OCI-LY1 (cell line): ENCODE measurements at regions not wholly inside any gene's neighbourhood (a gene's known extent, or its start where the extent isn't known, plus 50 kb on each side); places are given as distances from the start of the nearest gene placed in this dataset.

ENCODE experiments used
- H2AFZ ChIP-seq: fragments of 200-600 bp; sonication (generic), shearing (Covaris generic); 2 replicates; pipeline ENCODE4 v1.6.0; 2014; ENCODE audit warnings: antibody characterized with exemption, mild to moderate bottlenecking, low read length
- H3F3A ChIP-seq: fragments of 200-600 bp; sonication (generic), shearing (Covaris generic); 2 replicates; pipeline ENCODE4 v1.6.0; 2014; ENCODE audit warnings: mild to moderate bottlenecking, antibody characterized with exemption, low read length, moderate library complexity; ENCODE audit not compliant: insufficient read depth
- H3K27ac ChIP-seq: fragments of 200-600 bp; sonication (generic); 2 replicates; pipeline ENCODE4 v1.5.1; 2014; ENCODE audit warnings: low read length, mixed run types, mild to moderate bottlenecking, low read depth; ENCODE audit not compliant: poor library complexity, severe bottlenecking
- H3K27me3 ChIP-seq: fragments of 200-600 bp; sonication (generic); 2 replicates; pipeline ENCODE4 v1.6.0; 2014; ENCODE audit warnings: antibody characterized with exemption, mild to moderate bottlenecking, low read length, moderate library complexity; ENCODE audit not compliant: insufficient read depth
- H3K36me3 ChIP-seq: fragments of 200-600 bp; sonication (generic); 2 replicates; pipeline ENCODE4 v1.6.1; 2014; ENCODE audit warnings: mild to moderate bottlenecking, antibody characterized with exemption, low read length, moderate library complexity, mixed read lengths; ENCODE audit not compliant: insufficient read depth
- H3K4me1 ChIP-seq: fragments of 200-600 bp; sonication (generic); 2 replicates; pipeline ENCODE4 v1.5.1; 2014; ENCODE audit warnings: mild to moderate bottlenecking, low read length, moderate library complexity; ENCODE audit not compliant: insufficient read depth, severe bottlenecking
- H3K4me2 ChIP-seq: fragments of 200-600 bp; sonication (generic), shearing (Covaris generic); 2 replicates; pipeline ENCODE4 v1.6.1; 2014; ENCODE audit warnings: low read length
- H3K4me3 ChIP-seq: fragments of 200-600 bp; sonication (generic); 2 replicates; pipeline ENCODE4 v1.5.1; 2014; ENCODE audit warnings: low read length, low read depth, mild to moderate bottlenecking, mixed read lengths; ENCODE audit not compliant: poor library complexity, severe bottlenecking
- H3K79me2 ChIP-seq: fragments of 200-600 bp; shearing (Covaris generic); 2 replicates; pipeline ENCODE4 v1.6.1; 2016; ENCODE audit warnings: mixed run types, low read length, mixed read lengths; ENCODE audit not compliant: insufficient read depth
- H3K9ac ChIP-seq: fragments of 200-600 bp; sonication (generic), shearing (Covaris generic); 2 replicates; pipeline ENCODE4 v1.6.1; 2014; ENCODE audit warnings: mild to moderate bottlenecking, low read length, mixed read lengths
- H3K9me2 ChIP-seq: fragments of 200-600 bp; sonication (generic), shearing (Covaris generic); 2 replicates; pipeline ENCODE4 v1.6.1; 2014; ENCODE audit warnings: low read depth, mild to moderate bottlenecking, low read length, mixed read lengths
- H3K9me3 ChIP-seq: fragments of 200-600 bp; shearing (Covaris generic); 2 replicates; pipeline ENCODE4 v1.6.1; 2014; ENCODE audit warnings: low read length, mixed read lengths
- H4K20me1 ChIP-seq: fragments of 200-600 bp; sonication (generic), shearing (Covaris generic); 2 replicates; pipeline ENCODE4 v1.6.0; 2016; ENCODE audit warnings: mild to moderate bottlenecking, low read length; ENCODE audit not compliant: insufficient read depth
- EZH2 ChIP-seq: fragments of 200-600 bp; sonication (generic), shearing (Covaris generic); IDR thresholded peaks from 2 replicates; pipeline ENCODE4 v1.8.0; 2017; ENCODE audit warnings: borderline replicate concordance, mixed run types, mild to moderate bottlenecking, antibody characterized with exemption, low read length, moderate library complexity, mixed read lengths
- TF ChIP-seq, protein P1 (sequence below): fragments of 200-600 bp; sonication (generic), shearing (Covaris generic); IDR thresholded peaks from 2 replicates; pipeline ENCODE4 v1.5.1; 2017; ENCODE audit warnings: mild to moderate bottlenecking, antibody characterized with exemption, low read length, moderate library complexity, mixed read lengths

GRCh38 chr4:55214172-55214571 lies 88.8 kb upstream of the KDR start:
- no peak overlapping the region for H3K4me2 ChIP-seq
- TF ChIP-seq, protein P1, sequence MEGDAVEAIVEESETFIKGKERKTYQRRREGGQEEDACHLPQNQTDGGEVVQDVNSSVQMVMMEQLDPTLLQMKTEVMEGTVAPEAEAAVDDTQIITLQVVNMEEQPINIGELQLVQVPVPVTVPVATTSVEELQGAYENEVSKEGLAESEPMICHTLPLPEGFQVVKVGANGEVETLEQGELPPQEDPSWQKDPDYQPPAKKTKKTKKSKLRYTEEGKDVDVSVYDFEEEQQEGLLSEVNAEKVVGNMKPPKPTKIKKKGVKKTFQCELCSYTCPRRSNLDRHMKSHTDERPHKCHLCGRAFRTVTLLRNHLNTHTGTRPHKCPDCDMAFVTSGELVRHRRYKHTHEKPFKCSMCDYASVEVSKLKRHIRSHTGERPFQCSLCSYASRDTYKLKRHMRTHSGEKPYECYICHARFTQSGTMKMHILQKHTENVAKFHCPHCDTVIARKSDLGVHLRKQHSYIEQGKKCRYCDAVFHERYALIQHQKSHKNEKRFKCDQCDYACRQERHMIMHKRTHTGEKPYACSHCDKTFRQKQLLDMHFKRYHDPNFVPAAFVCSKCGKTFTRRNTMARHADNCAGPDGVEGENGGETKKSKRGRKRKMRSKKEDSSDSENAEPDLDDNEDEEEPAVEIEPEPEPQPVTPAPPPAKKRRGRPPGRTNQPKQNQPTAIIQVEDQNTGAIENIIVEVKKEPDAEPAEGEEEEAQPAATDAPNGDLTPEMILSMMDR: no peak
- no peak for TF ChIP-seq EZH2
- no peaks in the 10 kb centered on the region for H3K36me3 ChIP-seq
- no peak overlapping the region for H3K27ac ChIP-seq
- H3K9ac ChIP-seq: no peak overlapping the region
- no peak overlapping the region for H2AFZ ChIP-seq
- H3K4me1 ChIP-seq: no peaks in the 10 kb centered on the region
- no peaks in the 10 kb centered on the region for H3K9me2 ChIP-seq
- no peaks in the 10 kb centered on the region for H3K79me2 ChIP-seq
- H3F3A ChIP-seq: no peaks in the 10 kb centered on the region
- H4K20me1 ChIP-seq: no peaks in the 10 kb centered on the region
- H3K27me3 ChIP-seq: no peaks in the 10 kb centered on the region
- no peak overlapping the region for H3K4me3 ChIP-seq
- no peaks in the 10 kb centered on the region for H3K9me3 ChIP-seq

DNA sequence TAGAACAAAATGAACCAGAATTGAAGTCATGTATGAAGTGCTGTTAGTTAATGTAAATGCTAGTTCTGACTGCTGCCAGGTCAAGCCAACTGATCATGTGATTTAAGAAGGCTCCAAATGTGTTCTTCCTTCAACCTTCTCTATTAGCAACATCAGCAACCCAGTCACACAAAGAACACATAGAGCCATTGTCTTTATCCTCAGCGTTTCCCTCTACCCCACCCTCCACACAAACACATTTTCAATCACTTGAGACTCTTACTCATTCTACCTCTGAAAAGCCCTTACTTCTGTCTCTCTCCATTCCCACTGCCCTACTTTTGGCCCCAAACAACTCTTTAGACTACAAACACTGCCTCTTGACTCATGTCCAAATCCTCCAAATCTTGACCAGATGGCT lies 89.7 kb upstream of the KDR start:
- Histone ChIP-seq H3K9me3 (no peaks in the 10 kb centered on the region), H3F3A (no peaks in the 10 kb centered on the region), H3K79me2 (no peaks in the 10 kb centered on the region), H3K9me2 (no peaks in the 10 kb centered on the region), H2AFZ (no peak overlapping the region), H4K20me1 (no peaks in the 10 kb centered on the region), H3K4me1 (no peaks in the 10 kb centered on the region), H3K27me3 (no peaks in the 10 kb centered on the region), H3K9ac (no peak overlapping the region), H3K4me2 (no peak overlapping the region), H3K4me3 (no peak overlapping the region), H3K27ac (no peak overlapping the region), H3K36me3 (no peaks in the 10 kb centered on the region)
- TF ChIP-seq EZH2: no peak
- TF ChIP-seq, protein P1: no peak

- Histone ChIP-seq H4K20me1 (no peaks in the 10 kb centered on the region), H3K4me1 (no peaks in the 10 kb centered on the region), H2AFZ (no peak overlapping the region), H3K9ac (no peak overlapping the region), H3K79me2 (no peaks in the 10 kb centered on the region), H3K4me2 (no peak overlapping the region), H3K9me3 (no peaks in the 10 kb centered on the region), H3K9me2 (no peaks in the 10 kb centered on the region), H3K36me3 (no peaks in the 10 kb centered on the region), H3K4me3 (no peak overlapping the region), H3F3A (no peaks in the 10 kb centered on the region), H3K27ac (no peak overlapping the region), H3K27me3 (no peaks in the 10 kb centered on the region)
- TF ChIP-seq, protein P1: no peak
Measured at GRCh38 chr4:55216863-55217635, 91.7 kb upstream of the KDR start.
